CMK (cell line): ENCODE measurements at regions not wholly inside any gene's neighbourhood (a gene's known extent, or its start where the extent isn't known, plus 50 kb on each side); places are given as distances from the start of the nearest gene placed in this dataset.
"Not testable (repeated sequence)": the region's sequence is repeated elsewhere in the genome, so short reads cannot be mapped to it uniquely, and the experiment has no call there.

Source experiments
- DNase-seq: peaks from one replicate; pipeline ENCODE4 v3.0.0-alpha.2; 2010; ENCODE audit warnings: low read depth

GRCh38 chr1:29999595-29999994 is 723.8 kb downstream of the MATN1 start:
- no peak for DNase-seq

GRCh38 chr1:29998686-29999085 is 724.7 kb downstream of the MATN1 start:
- DNase-seq: no peak

DNA sequence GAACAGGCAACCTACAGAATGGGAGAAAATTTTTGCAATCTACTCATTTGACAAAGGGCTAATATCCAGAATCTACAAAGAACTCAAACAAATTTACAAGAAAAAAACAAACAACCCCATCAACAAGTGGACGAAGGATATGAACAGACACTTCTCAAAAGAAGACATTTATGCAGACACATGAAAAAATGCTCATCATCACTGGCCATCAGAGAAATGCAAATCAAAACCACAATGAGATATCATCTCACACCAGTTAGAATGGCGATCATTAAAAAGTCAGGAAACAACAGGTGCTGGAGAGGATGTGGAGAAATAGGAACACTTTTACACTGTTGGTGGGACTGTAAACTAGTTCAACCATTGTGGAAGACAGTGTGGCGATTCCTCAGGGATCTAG is 725.6 kb downstream of the MATN1 start:
- not testable (repeated sequence) for DNase-seq

DNA sequence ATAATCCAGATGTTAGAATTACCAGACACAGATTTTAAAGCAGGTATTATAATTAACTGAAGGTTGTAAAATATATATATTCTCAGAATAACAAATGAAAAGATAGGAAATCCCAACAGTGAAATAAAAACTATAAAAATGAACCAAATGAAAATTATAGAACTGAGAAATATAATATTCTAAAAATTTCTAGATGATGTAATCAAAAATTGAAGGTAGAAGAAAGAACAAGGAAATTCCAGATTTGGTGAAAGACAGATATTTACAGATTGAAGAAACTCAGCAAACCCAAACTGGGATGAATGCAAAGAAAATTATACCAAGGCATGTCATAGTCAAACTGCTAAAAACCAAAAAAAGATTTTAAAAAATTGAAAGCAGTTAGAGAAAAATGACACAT is 729.4 kb downstream of the MATN1 start:
- no peak for DNase-seq

DNA sequence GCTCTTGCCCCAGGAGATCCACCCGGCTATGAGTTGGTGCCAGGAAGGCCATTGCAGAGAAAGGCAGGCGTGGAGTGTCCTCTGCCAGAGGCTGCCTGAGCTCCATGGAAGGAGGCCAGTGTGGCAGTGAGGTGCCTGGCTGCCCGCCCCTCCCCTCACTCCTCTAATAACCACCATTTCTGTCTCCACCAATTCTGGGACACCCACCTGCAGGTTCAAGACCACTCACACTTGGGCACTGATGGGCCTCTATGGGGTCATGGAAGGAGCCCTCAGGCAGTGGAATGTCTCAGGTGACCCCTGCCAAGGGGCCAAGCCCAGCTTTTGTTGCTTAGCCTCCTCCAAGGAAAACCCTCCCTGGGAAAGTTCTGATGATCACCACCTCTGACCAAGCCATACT is 731.6 kb downstream of the MATN1 start:
- no peak for DNase-seq

DNA sequence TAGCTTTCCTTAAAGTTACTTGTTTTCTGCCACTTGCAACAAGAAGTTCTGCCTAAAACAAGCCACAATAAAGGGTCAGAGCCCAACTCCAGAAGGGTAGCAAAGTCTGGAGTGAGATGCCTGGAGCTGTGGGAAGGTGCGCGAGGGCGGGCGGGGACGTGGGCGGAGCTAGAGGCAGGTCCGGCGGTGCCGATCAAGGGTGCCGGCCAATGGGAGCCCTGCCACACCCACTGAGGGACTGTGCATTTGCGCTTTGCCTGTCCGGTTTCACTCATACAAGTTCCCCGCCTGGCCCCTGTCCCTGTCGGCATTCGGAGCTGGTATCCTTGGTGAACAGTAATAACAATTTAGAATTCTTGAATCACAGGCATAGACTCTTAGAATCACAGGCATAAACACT is 732.4 kb downstream of the MATN1 start:
- DNase-seq: no peak

DNA sequence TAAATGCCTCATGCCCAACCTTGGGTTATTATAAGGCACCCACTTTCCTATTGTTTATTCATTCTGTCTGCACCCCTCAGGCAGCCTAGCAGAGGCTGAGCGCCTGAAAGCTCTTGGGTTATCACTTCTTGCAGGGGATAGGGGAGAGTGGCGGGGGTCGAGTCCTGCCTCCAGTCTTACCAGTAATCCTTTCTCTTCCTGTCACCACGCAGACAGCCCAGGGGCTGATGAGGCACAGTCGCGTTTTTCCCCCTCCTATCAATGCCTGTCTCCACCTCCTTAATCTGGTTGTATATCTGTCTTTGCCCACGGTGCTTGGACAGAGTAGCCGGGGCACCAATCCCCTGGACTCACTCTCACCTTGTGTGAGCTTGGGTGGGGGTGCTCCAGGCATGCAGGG is 733.1 kb downstream of the MATN1 start:
- DNase-seq: no peak

DNA sequence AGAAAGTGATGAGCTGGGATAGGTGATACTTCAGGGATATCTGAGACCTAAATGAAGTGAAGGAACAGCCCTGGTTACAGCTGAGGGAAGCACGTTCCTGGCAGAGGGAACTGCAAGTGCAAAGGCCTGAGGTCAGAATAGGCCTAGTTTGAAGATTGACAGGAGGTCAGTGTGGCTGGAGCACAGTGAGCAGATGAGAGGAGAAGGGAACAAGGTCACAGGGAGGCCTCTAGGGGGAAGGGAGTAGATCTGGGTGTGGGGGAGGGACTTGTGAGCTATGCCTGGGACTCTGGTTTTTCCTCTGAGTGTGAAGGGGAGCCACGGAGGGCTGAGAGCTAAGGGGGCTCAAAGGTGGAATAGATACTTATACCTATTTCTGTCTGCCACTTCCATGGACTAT is 736.4 kb downstream of the MATN1 start:
- no peak for DNase-seq

GRCh38 chr1:29985606-29985945 is 737.8 kb downstream of the MATN1 start:
- no peak for DNase-seq

GRCh38 chr1:29984862-29985605 is 738.4 kb downstream of the MATN1 start:
- no peak for DNase-seq

DNA sequence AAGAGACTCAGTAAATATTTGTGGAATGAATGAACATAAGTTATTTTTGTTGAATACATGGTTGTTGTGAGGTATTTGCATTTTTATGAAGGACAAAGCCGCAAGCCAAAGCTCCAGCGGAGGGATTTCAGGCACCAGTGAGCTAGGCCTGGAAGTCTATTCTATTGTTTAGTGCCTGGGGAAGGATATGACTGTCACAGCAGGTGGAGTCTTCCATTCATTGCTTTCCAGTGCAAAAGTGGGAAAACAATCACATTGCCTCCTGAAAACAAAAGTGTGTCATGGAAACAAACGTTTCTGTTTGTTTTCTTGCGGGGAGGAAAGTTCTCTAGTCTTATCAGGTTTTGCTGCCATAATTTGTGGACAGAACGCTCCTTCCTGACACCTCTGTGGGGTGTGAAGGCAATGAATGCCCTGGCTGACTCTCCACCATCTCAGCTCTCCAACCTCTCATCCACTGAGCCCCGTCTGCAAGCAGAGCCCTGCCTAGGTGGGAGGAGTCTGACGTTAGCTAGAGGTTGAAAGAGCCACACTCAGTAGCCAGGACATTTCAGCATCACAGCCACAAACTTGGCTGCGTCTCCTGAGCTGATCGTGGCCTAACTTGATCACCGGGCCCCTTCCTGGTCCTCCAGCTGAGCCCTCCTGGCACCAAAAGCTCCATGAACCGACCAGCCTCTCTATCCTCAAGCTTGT is 739.1 kb downstream of the MATN1 start:
- DNase-seq: no peak

- DNase-seq: no peak
These were observed 740.1 kb downstream of the MATN1 start for GRCh38 chr1:29983321-29983720.

- no peak for DNase-seq
These were observed 741.7 kb downstream of the MATN1 start for GRCh38 chr1:29981586-29982239.

DNA sequence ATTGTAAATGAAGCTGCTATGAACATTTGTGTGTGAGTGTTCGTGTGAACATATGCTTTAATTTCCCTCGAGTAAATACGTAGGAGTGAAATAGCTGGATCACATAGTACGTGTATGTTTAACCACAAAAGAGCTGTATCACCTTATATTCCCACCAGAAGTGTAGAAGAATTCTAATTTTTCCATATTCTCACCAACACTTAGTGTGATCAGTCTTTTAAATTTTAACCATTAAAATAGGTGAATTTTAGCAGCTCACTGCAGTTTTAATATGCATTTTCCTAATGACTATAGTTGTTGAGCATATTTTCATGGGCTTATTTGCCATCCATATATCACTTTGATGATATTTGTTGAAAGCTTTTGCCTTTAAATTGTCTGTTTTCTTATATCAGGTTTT is 741.2 kb downstream of the PTPRU start:
- DNase-seq: no peak

DNA sequence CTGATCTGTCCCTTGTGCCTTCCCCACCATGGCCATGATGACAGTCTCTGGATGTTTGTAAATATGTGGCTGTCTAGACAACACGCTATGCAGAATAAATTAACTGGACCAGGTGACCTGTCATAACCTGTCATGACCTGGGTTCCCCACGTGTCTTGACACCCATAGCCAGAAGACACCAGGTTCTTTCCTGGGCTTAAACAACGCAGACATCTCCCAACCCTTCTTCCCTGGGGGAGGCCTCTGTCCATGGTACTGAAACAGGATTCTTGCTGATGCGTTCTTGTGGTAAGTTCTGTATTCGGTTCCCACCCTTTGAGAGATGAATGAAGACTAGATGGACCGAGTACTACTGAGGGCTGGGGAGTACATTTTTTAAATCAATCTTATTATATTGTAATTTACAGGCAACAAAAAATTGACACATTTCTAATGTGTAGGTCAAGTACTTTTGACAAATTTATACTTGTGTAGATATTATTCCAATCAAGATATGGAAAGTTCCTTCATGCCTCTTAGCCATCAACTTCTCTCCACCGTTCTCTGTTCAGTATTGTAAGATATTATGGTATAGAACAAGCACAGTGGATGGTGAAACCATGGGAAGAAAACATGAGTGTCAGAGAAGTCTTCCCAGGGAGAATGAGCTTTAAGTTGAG is 738.8 kb downstream of the PTPRU start:
- DNase-seq: no peak

DNA sequence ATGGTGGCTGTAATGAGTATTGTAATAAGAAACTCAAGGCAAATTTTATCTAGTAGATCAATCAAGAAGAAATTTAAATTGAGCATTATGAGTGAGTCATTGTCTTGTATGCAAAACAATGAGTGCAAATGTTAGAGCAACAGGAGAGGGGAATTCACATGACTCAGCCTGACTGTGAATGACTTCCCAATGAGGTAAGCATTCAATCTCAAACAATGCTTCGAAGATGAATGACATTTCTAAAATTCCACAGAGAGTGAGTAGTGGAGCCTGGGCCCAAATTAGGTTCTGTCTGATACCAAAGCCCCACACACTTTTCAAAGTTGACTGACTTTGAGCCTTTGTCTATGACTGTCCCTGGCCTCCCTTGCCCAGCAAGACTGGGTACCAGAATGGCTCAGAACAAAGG is 738.0 kb downstream of the PTPRU start:
- DNase-seq: no peak

- no peak for DNase-seq
These were observed 737.1 kb downstream of the PTPRU start for GRCh38 chr1:29973406-29973805.

DNA sequence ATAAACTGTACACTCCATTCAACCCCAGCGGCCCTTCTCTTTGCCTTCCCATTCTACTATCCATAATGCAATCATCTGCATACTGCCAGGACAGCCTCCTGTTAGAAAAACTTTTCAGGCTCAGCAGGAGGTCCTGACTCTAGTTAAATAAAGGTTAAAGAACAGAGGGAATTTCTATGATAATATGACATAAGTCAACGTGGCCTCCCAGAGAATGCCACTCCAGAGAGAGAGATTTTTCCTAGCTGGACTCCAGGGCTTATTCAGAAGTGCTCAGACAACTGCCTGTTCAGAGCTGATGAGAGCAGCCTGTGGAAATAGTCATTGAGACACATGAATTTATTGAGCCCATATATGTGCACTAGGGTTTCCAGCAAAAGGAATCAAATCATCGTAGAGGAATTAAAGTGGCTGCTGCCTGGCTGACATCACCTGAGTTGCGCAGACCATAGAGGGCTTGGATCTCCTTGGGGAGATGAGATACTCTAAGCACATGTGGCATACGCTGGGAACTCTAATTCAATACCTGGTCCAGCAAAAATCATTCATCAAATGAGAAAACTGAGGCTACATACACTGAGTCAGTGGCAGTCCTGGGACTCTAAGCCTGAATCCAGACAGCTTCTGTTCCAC is 736.2 kb downstream of the PTPRU start:
- DNase-seq: no peak

DNA sequence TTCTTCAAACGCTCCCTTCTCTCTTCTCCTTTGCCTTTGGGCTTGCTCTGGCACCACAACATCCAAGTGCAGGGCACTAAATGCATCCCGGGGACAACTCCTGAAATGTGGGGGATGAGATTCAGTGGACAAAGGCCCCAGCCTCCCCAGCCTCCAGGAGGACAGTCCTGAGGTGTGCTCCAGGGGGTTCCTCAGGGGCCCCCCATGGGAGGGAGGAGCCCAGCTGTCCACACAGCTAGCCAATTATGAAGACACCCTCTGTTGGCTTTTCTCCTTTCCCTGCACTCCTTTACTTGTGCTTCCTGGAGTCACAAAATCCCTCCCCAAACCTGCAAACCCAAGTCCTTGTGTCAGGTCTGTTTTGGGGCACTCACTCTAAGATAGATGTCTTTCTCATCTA is 735.4 kb downstream of the PTPRU start:
- DNase-seq: no peak

GRCh38 chr1:29970747-29971325 is 734.5 kb downstream of the PTPRU start:
- DNase-seq: no peak

- no peak for DNase-seq
These were observed 733.3 kb downstream of the PTPRU start for GRCh38 chr1:29969576-29969975.

GRCh38 chr1:29967261-29967660 is 730.9 kb downstream of the PTPRU start:
- no peak for DNase-seq
